NT2/D1 (cell line): ENCODE measurements at regions not wholly inside any gene's neighbourhood (a gene's known extent, or its start where the extent isn't known, plus 50 kb on each side); places are given as distances from the start of the nearest gene placed in this dataset.

Experiments
- SUZ12 ChIP-seq: IDR thresholded peaks from 2 replicates; pipeline ENCODE4 v1.6.1; 2011; ENCODE audit not compliant: insufficient read length, insufficient read depth; ENCODE audit errors: extremely low read depth
- YY1 ChIP-seq: IDR thresholded peaks from 2 replicates; pipeline ENCODE4 v1.6.1; 2011; ENCODE audit not compliant: insufficient read length, insufficient read depth
- ZNF274 ChIP-seq: IDR thresholded peaks from 2 replicates; pipeline ENCODE4 v1.6.1; 2011; ENCODE audit warnings: mild to moderate bottlenecking, low read depth, low read length

- TF ChIP-seq YY1 (no peak), ZNF274 (no peak), SUZ12 (no peak)
These were observed 261.7 kb downstream of the FGF9 start for GRCh38 chr13:21932578-21932977.
